GM21526 (cell line): ENCODE measurements at regions not wholly inside any gene's neighbourhood (a gene's known extent, or its start where the extent isn't known, plus 50 kb on each side); places are given as distances from the start of the nearest gene placed in this dataset.

Experiments
- ATAC-seq: cut with Tn5 transposase; IDR thresholded peaks from one replicate; pipeline ENCODE4 v1.9.1; 2021; ENCODE audit warnings: moderate library complexity; ENCODE audit not compliant: unreplicated experiment, low FRiP score

- ATAC-seq = no peak
These were observed 211.9 kb downstream of the HAO1 start for GRCh38 chr20:7728338-7728737.

GRCh38 chr20:7734216-7734615 lies 206.0 kb downstream of the HAO1 start:
- no peak for ATAC-seq

GRCh38 chr20:7736336-7736735 lies 203.9 kb downstream of the HAO1 start:
- ATAC-seq = no peak

- ATAC-seq = no peak
These were observed 198.4 kb downstream of the HAO1 start for GRCh38 chr20:7741866-7742265.

GRCh38 chr20:7742479-7742878 lies 197.8 kb downstream of the HAO1 start:
- ATAC-seq = no peak

GRCh38 chr20:7744411-7744810 lies 195.8 kb downstream of the HAO1 start:
- ATAC-seq = no peak

- no peak for ATAC-seq
These were observed 191.6 kb downstream of the HAO1 start for GRCh38 chr20:7748624-7749023.

GRCh38 chr20:7754102-7754501 lies 186.2 kb downstream of the HAO1 start:
- ATAC-seq = no peak

- ATAC-seq = no peak
These were observed 181.9 kb downstream of the HAO1 start for GRCh38 chr20:7758406-7758805.

- ATAC-seq = no peak
These were observed 179.8 kb downstream of the HAO1 start for GRCh38 chr20:7760247-7761031.

- ATAC-seq = peak; percentile 94
These were observed 175.0 kb downstream of the HAO1 start for GRCh38 chr20:7765221-7765620.

GRCh38 chr20:7770046-7770445 lies 170.2 kb downstream of the HAO1 start:
- ATAC-seq = no peak

- ATAC-seq = peak; percentile 94
These were observed 169.7 kb downstream of the HAO1 start for GRCh38 chr20:7770578-7770977.

GRCh38 chr20:7772371-7772770 lies 167.9 kb downstream of the HAO1 start:
- ATAC-seq = no peak

GRCh38 chr20:7773511-7773910 lies 166.7 kb downstream of the HAO1 start:
- no peak for ATAC-seq

GRCh38 chr20:7775072-7775471 lies 165.2 kb downstream of the HAO1 start:
- no peak for ATAC-seq

GRCh38 chr20:7776148-7776547 lies 164.1 kb downstream of the HAO1 start:
- no peak for ATAC-seq

- ATAC-seq = no peak
These were observed 150.1 kb downstream of the HAO1 start for GRCh38 chr20:7790189-7790588.

GRCh38 chr20:7792150-7792869 lies 147.9 kb downstream of the HAO1 start:
- ATAC-seq = no peak

GRCh38 chr20:7798176-7798575 lies 142.1 kb downstream of the HAO1 start:
- no peak for ATAC-seq

- ATAC-seq = no peak
These were observed 140.4 kb downstream of the HAO1 start for GRCh38 chr20:7799862-7800261.
